Aorta (tissue), 5 donors: ENCODE measurements at regions not wholly inside any gene's neighbourhood (a gene's known extent, or its start where the extent isn't known, plus 50 kb on each side); places are given as distances from the start of the nearest gene placed in this dataset.
"Not testable (repeated sequence)": the region's sequence is repeated elsewhere in the genome, so short reads cannot be mapped to it uniquely, and the experiment has no call there.

Source experiments
- ATAC-seq: fragments of 200-7000 bp; cut with Tn5 transposase; one replicate; pipeline ENCODE4 v1.9.1; 2022; ENCODE audit warnings: moderate library complexity; ENCODE audit not compliant: low FRiP score
- DNase-seq, 2 donors: peaks; one replicate each; pipeline ENCODE4 v3.0.0-alpha.2; 2020
- H3K27ac ChIP-seq, 2 donors: one replicate each; pipeline ENCODE4 v1.5.1; 2013; ENCODE audit warnings: low read length in 2 of 2, mild to moderate bottlenecking in 2 of 2, moderate library complexity in 2 of 2, control low read depth in 1 of 2, inconsistent platforms in 1 of 2, low read depth in 1 of 2
- H3K27me3 ChIP-seq, 2 donors: one replicate each; pipeline ENCODE4 v1.6.1; 2013; ENCODE audit warnings: control low read depth in 1 of 2, low read length in 1 of 2, mild to moderate bottlenecking in 1 of 2, moderate library complexity in 1 of 2; ENCODE audit not compliant: insufficient read depth in 2 of 2, control insufficient read depth in 1 of 2
- H3K36me3 ChIP-seq, 2 donors: one replicate each; pipeline ENCODE4 v1.6.1; 2013; ENCODE audit warnings: control low read depth in 1 of 2, low read length in 1 of 2, mild to moderate bottlenecking in 1 of 2; ENCODE audit not compliant: insufficient read depth in 2 of 2, control insufficient read depth in 1 of 2
- H3K4me1 ChIP-seq, 2 donors: one replicate each; pipeline ENCODE4 v1.6.1; 2013; ENCODE audit warnings: low read length in 2 of 2, control low read depth in 1 of 2, mild to moderate bottlenecking in 1 of 2, moderate library complexity in 1 of 2; ENCODE audit not compliant: insufficient read depth in 2 of 2, control insufficient read depth in 1 of 2
- H3K4me3 ChIP-seq, 2 donors: one replicate each; pipeline ENCODE4 v1.5.1; 2013; ENCODE audit warnings: low read length in 2 of 2, control low read depth in 1 of 2, mild to moderate bottlenecking in 1 of 2
- H3K9me3 ChIP-seq: one replicate; pipeline ENCODE4 v1.6.1; 2013; ENCODE audit warnings: mild to moderate bottlenecking, low read length; ENCODE audit not compliant: control insufficient read depth
- WGBS, 2 donors: extraction: QIAGEN DNeasy Blood & Tissue Kit; methylation state at CpG; one replicate each; pipeline ENCODE4 v1.1.7; 2013; 5-methylcytosine and 5-hydroxymethylcytosine counted together
- intact Hi-C, 2 donors: fragments of 100-400 bp; cut with DNase I; formaldehyde crosslinking; loops; one replicate each; pipeline versions ENCODE4 v1.14.2 to v1.15.0; 2022
- donor health status: healthy with polysubstance abuse.
- donor health status: Bipolar disorder and iron deficiency.
- donor health status: DM: no; HTN: no; CAD: no.
- donor health status: DM: no; HTN: no; CAD: no.
- donor health status: DM: yes; HTN: yes; CAD: no.

DNA sequence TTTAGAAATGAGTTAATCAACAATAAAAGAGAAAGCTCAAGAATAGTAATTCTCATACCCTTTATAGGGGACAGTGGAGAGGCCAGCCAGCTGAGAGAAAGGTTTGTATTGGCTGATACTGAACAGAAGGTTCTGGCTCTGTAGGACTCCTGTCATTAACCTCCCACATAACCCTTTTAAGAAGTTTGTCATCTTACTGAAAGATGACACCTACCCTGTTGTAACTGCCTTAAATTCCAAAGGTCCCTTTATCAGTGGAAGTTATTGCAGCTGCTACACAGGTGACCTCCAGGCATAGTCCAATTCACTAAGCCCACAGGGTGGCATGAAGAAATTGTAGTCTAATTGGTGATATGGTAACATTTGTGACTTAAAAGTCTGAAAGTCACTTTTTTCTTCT lies 790.1 kb downstream of the TENT5A start:
- DNase-seq (no peak), ATAC-seq (no peak)
- intact Hi-C loops, result no loop called here

DNA sequence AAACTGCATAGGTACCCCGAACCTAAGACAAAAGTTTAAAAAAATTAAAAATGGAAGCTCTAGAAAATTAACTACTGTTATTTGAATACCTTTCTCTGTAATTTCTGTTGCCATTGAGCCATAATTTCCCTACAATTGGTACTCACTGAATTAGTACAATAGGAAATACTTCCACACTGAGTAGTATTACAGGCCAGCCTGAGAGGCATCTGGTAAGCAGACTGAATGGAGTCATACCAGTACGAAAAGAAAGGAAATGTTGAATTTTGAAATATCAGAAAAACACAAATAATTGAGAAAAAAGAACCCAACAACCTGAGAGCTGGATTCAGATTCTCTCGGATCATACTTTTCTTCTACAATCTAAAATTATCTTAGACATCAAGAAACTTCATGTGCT lies 791.3 kb downstream of the TENT5A start:
- H3K27me3 ChIP-seq, result no peaks in the 10 kb centered on the region
- intact Hi-C loops, result no loop called here
- peaks cover 0 to 2% of the 10 kb centered on the region in 2 donors for H3K4me1 ChIP-seq
- DNase-seq, result no peak
- H3K4me3 ChIP-seq, result no peak overlapping the region
- H3K36me3 ChIP-seq, result no peaks in the 10 kb centered on the region
- 96 to 97% methylated on average over 3 of the region's 3 CpGs for WGBS, 2 donors
- no peak overlapping the region for H3K27ac ChIP-seq
- ATAC-seq, result no peak
- no peaks in the 10 kb centered on the region for H3K9me3 ChIP-seq

More for the DNA sequence above, 790.1 kb downstream of the TENT5A start:
- H3K27ac ChIP-seq, result no peak overlapping the region
- H3K4me3 ChIP-seq, result no peak overlapping the region
- no peaks in the 10 kb centered on the region for H3K9me3 ChIP-seq
- peaks cover 0 to 2% of the 10 kb centered on the region in 2 donors for H3K4me1 ChIP-seq
- H3K27me3 ChIP-seq, result no peaks in the 10 kb centered on the region
- no peaks in the 10 kb centered on the region for H3K36me3 ChIP-seq

DNA sequence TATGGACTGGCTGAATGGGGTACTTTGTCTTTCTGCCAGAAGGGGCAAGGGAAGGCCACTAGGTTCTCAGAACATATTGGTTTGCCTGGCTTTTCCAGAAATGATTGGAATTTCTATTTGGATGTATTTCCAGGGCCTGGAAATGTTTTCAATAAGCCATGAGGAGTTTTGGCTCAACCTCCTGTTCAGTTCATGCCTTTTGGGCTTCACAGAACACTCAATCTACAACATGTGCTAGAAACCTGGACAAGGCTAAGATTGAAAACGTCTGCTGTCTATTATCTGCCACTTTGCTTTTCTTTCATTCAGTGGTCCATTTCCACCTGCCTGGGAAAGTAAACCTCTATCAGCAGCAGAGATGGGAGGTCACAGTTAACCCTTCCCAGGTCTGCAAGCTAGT lies 793.4 kb downstream of the TENT5A start:
- intact Hi-C loops, result no loop called here
- 4% methylated on average over 1 of the region's 1 CpG for WGBS, 2 donors

DNA sequence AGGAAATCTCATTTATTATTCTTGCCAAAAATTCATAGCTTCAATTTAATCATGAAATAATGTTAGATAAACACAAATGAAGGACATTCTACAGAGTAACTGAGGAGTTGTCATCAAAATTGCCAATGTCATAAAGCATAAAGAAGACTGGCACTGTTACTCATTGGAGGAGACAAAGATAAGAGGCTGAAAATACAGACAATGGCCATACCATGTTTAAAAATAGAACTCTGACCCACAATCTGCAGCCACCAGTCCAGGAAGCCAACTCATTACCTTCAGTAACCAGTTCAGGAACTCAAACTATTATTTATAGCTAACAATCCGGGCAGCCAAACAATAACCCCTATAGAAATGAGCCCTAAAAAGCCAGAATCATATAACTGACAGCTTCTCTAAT lies 795.6 kb downstream of the TENT5A start:
- Histone ChIP-seq H3K9me3 (no peaks in the 10 kb centered on the region), H3K36me3 (no peaks in the 10 kb centered on the region), H3K27me3 (no peaks in the 10 kb centered on the region), H3K4me3 (no peak overlapping the region), H3K4me1 (peaks cover 0 to 2% of the 10 kb centered on the region in 2 donors), H3K27ac (no peak overlapping the region)
- DNase-seq (no peak), ATAC-seq (no peak)
- WGBS, 2 donors, result 31 to 59% methylated on average over 1 of the region's 1 CpG
- intact Hi-C loops, result no loop called here

More for the DNA sequence above, 793.4 kb downstream of the TENT5A start:
- no peak for DNase-seq
- Histone ChIP-seq H3K27ac (no peak overlapping the region), H3K4me1 (peaks cover 0 to 2% of the 10 kb centered on the region in 2 donors), H3K4me3 (no peak overlapping the region), H3K9me3 (no peaks in the 10 kb centered on the region), H3K27me3 (no peaks in the 10 kb centered on the region), H3K36me3 (no peaks in the 10 kb centered on the region)
- ATAC-seq, result no peak

DNA sequence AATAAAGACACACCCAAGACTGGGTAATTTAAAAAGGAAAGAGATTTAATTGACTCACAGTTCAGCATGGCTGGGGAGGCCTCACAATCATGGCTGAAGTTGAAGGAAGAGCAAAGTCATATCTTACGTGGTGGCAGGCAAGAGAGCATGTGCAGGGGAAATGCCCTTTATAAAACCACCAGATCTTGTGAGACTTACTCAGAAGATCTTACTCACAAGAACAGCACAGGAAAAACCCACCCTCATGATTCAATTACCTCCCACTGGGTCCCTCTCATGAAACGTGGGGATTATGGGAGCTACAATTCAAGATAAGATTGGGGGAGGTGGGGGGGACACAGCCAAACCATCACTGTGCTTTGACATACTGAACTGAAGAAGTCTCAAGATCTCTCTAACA lies 800.0 kb downstream of the TENT5A start:
- DNase-seq, H3K4me1 ChIP-seq, H3K4me3 ChIP-seq, H3K27me3 ChIP-seq, H3K9me3 ChIP-seq, H3K27ac ChIP-seq, H3K36me3 ChIP-seq, intact Hi-C loops, ATAC-seq: not testable (repeated sequence)
- 76% methylated on average over 2 of the region's 2 CpGs for WGBS, 2 donors

DNA sequence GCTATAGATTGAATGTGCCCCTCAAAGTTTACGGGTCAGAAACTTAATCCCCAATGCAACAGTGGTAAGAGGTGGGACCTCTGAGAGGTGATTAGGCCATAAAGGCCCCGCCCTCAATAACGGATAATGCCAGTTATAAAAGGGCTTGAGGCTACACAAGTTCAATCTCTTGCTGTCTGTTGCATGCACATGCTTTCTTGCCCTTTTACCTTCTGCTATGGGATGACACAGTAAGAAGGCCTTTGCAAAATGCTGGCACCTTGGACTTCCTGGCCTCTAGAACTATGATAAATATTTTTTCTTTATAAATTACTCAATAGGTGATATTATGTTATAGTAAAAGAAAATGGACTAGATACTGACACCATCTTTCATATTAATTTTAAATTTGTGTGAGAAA lies 806.1 kb downstream of the TENT5A start:
- ATAC-seq, result no peak
- Histone ChIP-seq H3K27ac (no peak overlapping the region), H3K4me1 (no peaks in the 10 kb centered on the region), H3K4me3 (no peak overlapping the region), H3K36me3 (no peaks in the 10 kb centered on the region), H3K27me3 (no peaks in the 10 kb centered on the region), H3K9me3 (no peaks in the 10 kb centered on the region)
- no peak for DNase-seq
- 94 to 96% methylated on average over 3 of the region's 3 CpGs for WGBS, 2 donors
- intact Hi-C loops, result no loop called here

DNA sequence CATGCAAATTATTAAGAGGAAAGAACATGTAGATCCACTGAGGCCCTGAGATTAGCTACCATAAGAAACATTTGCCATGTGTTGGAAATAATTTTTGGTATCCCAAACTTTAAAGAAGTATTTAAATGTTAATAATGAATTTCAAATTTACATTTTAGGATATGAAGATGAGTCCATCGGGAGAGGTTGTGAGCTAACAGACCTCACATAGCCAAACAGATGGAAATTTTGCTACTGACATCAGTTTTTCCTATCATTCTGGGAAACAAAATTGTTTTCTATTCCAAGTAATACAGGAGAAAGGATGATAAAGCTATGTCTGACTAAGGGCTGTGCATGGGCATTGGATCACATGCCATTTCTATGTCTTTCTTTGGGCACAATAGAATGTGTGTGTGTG lies 809.6 kb downstream of the TENT5A start:
- DNase-seq, result no peak
- Histone ChIP-seq H3K4me3 (no peak overlapping the region), H3K4me1 (no peaks in the 10 kb centered on the region), H3K9me3 (no peaks in the 10 kb centered on the region), H3K36me3 (no peaks in the 10 kb centered on the region), H3K27ac (no peak overlapping the region), H3K27me3 (no peaks in the 10 kb centered on the region)
- intact Hi-C loops, result no loop called here
- ATAC-seq, result no peak
- WGBS, 2 donors, result 87 to 93% methylated on average over 1 of the region's 1 CpG

DNA sequence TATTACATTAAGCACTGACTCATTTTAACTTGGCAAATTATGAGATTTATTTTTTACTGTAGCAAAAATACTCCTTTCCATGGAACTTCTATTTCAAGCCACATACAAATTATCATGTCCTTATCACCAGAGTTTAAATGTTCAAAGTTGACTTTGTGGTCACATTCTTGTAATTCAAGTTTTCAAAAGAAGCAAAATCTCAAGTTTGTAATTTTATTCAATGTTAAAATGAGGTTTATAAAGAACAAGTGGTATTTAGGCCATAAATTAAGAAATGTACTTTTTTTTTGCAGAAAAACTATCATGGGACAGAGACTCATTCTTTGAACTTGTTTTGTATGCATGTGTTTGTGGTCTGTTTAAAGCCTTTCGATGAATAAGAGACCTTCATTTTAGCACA lies 811.5 kb downstream of the TENT5A start:
- ATAC-seq, result no peak
- Histone ChIP-seq H3K36me3 (no peaks in the 10 kb centered on the region), H3K4me3 (no peak overlapping the region), H3K27me3 (no peaks in the 10 kb centered on the region), H3K4me1 (no peaks in the 10 kb centered on the region), H3K9me3 (no peaks in the 10 kb centered on the region), H3K27ac (no peak overlapping the region)
- WGBS, 2 donors, result 63 to 67% methylated on average over 1 of the region's 1 CpG
- intact Hi-C loops, result no loop called here
- DNase-seq, result no peak

DNA sequence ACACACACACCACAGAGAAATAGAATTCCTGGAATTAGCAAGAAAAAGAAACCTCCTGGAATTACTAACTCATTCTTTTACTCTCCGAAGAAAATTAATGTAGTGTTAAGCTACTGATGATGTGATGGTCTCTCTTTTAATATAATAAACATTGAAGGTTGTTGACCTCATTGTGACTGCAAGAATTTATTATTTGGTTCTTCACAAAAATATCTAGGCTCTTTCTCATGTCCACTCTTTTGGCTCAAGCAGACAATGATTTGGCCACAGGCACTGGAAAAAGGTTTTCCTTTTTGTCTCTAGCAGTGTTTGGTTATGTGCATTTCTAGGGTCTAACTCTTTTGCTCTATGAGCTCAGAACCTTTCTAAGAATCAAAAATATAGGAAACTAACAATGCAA lies 811.9 kb downstream of the TENT5A start:
- Histone ChIP-seq H3K27ac (no peak overlapping the region), H3K9me3 (no peaks in the 10 kb centered on the region), H3K4me1 (no peaks in the 10 kb centered on the region), H3K4me3 (no peak overlapping the region), H3K27me3 (no peaks in the 10 kb centered on the region), H3K36me3 (no peaks in the 10 kb centered on the region)
- intact Hi-C loops, result no loop called here
- 5 to 8% methylated on average over 1 of the region's 1 CpG for WGBS, 2 donors
- ATAC-seq (no peak), DNase-seq (no peak)
